ENCODE measurements at regions not wholly inside any gene's neighbourhood (a gene's known extent, or its start where the extent isn't known, plus 50 kb on each side); places are given as distances from the start of the nearest gene placed in this dataset.
"Not testable (repeated sequence)": the region's sequence is repeated elsewhere in the genome, so short reads cannot be mapped to it uniquely, and the experiment has no call there.

- H3K27ac ChIP-seq, result no peak overlapping the region
- TF ChIP-seq CTCF (IDR thresholded peaks at IDR 0.05) (no peak), ZFX (IDR thresholded peaks at IDR 0.05; ENCODE audit: borderline replicate concordance) (no peak)
Observed at GRCh38 chr14:39555749-39556148, 123.5 kb upstream of the FBXO33 start.

GRCh38 chr14:39554576-39554975 lies 122.3 kb upstream of the FBXO33 start:
- H3K27ac ChIP-seq, result no peak overlapping the region
- TF ChIP-seq CTCF (IDR thresholded peaks at IDR 0.05), result no peak
- TF ChIP-seq ZFX (IDR thresholded peaks at IDR 0.05; ENCODE audit: borderline replicate concordance), result no peak

GRCh38 chr14:39548358-39548757 lies 116.1 kb upstream of the FBXO33 start:
- TF ChIP-seq ZFX (IDR thresholded peaks at IDR 0.05; ENCODE audit: borderline replicate concordance), result no peak
- TF ChIP-seq CTCF (IDR thresholded peaks at IDR 0.05), result no peak
- H3K27ac ChIP-seq, result no peak overlapping the region

- no peak overlapping the region for H3K27ac ChIP-seq
- TF ChIP-seq ZFX (IDR thresholded peaks at IDR 0.05; ENCODE audit: borderline replicate concordance) (no peak), CTCF (IDR thresholded peaks at IDR 0.05) (no peak)
Observed at GRCh38 chr14:39547845-39548244, 115.6 kb upstream of the FBXO33 start.

GRCh38 chr14:39505812-39506211 lies 73.6 kb upstream of the FBXO33 start:
- TF ChIP-seq ZFX (IDR thresholded peaks at IDR 0.05; ENCODE audit: borderline replicate concordance) (no peak), CTCF (IDR thresholded peaks at IDR 0.05) (no peak)

GRCh38 chr14:39500253-39500652 lies 68.0 kb upstream of the FBXO33 start:
- no peak for TF ChIP-seq ZFX (IDR thresholded peaks at IDR 0.05; ENCODE audit: borderline replicate concordance)
- H3K27ac ChIP-seq, result no peak overlapping the region

More at GRCh38 chr14:39505812-39506211, 73.6 kb upstream of the FBXO33 start:
- no peak overlapping the region for H3K27ac ChIP-seq

- no peak overlapping the region for H3K27ac ChIP-seq
- TF ChIP-seq ZFX (IDR thresholded peaks at IDR 0.05; ENCODE audit: borderline replicate concordance), result no peak
- no peak for TF ChIP-seq CTCF (IDR thresholded peaks at IDR 0.05)
Observed at GRCh38 chr14:39499514-39499913, 67.3 kb upstream of the FBXO33 start.

GRCh38 chr14:39497677-39498076 lies 65.4 kb upstream of the FBXO33 start:
- H3K27ac ChIP-seq, result not testable (repeated sequence)

Data from 22Rv1 (cell line).